ENCODE measurements at regions not wholly inside any gene's neighbourhood (a gene's known extent, or its start where the extent isn't known, plus 50 kb on each side); places are given as distances from the start of the nearest gene placed in this dataset.

DNA sequence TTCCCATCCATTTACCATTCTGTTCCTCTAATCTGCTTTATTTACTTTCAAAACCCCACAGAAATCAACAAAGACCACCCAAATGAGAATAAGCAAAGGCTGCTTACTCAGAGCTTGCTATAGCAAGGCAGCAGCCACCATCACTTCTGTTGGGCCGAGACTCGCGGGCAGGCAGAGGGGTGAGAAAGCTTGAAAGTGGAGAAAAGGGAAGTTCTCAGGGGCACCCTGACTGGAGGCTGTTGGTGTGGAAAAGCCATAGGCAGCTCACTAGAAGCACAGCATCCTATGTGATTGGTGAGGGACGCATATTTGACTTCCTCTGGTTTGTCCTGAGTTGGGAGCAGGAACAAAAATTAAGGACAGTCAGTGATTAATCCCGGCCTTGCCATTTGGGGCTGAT, 269.7 kb upstream of the THSD7B start:
- no peak for TF ChIP-seq CTCF (IDR thresholded peaks at IDR 0.05)
- TF ChIP-seq POLR2A (IDR thresholded peaks at IDR 0.05), result no peak
